ENCODE measurements at regions not wholly inside any gene's neighbourhood (a gene's known extent, or its start where the extent isn't known, plus 50 kb on each side); places are given as distances from the start of the nearest gene placed in this dataset.

GRCh38 chr9:89829346-89829745 lies 224.5 kb downstream of the GADD45G start:
- DNase-seq (ENCODE audit: low spot score) (no peak), FAIRE-seq (no peak)

- no peak for DNase-seq (ENCODE audit: low spot score)
- no peak for FAIRE-seq
These were observed 230.9 kb downstream of the GADD45G start for GRCh38 chr9:89835666-89836065.

GRCh38 chr9:89837162-89837933 lies 232.5 kb downstream of the GADD45G start:
- no peak for FAIRE-seq

GRCh38 chr9:89837934-89838310 lies 233.1 kb downstream of the GADD45G start:
- FAIRE-seq, result no peak
- DNase-seq (ENCODE audit: low spot score), result no peak

More at GRCh38 chr9:89837162-89837933, 232.5 kb downstream of the GADD45G start:
- DNase-seq (ENCODE audit: low spot score), result no peak

GRCh38 chr9:89838621-89839020 lies 233.8 kb downstream of the GADD45G start:
- FAIRE-seq (no peak), DNase-seq (ENCODE audit: low spot score) (no peak)

GRCh38 chr9:89839449-89839848 lies 234.6 kb downstream of the GADD45G start:
- no peak for DNase-seq (ENCODE audit: low spot score)
- FAIRE-seq, result no peak

- no peak for FAIRE-seq
- no peak for DNase-seq (ENCODE audit: low spot score)
These were observed 235.1 kb downstream of the GADD45G start for GRCh38 chr9:89839952-89840351.

- FAIRE-seq (no peak), DNase-seq (ENCODE audit: low spot score) (no peak)
These were observed 236.6 kb downstream of the GADD45G start for GRCh38 chr9:89841456-89841855.

- FAIRE-seq, result no peak
- DNase-seq (ENCODE audit: low spot score), result no peak
These were observed 237.5 kb downstream of the GADD45G start for GRCh38 chr9:89842267-89842768.

- no peak for DNase-seq (ENCODE audit: low spot score)
- no peak for FAIRE-seq
These were observed 238.3 kb downstream of the GADD45G start for GRCh38 chr9:89843074-89843473.

GRCh38 chr9:89843591-89843990 lies 238.8 kb downstream of the GADD45G start:
- DNase-seq (ENCODE audit: low spot score) (no peak), FAIRE-seq (no peak)

- DNase-seq (ENCODE audit: low spot score) (no peak), FAIRE-seq (no peak)
These were observed 239.3 kb downstream of the GADD45G start for GRCh38 chr9:89844075-89844474.

- FAIRE-seq (no peak), DNase-seq (ENCODE audit: low spot score) (no peak)
These were observed 239.7 kb downstream of the GADD45G start for GRCh38 chr9:89844535-89844934.

- FAIRE-seq (no peak), DNase-seq (ENCODE audit: low spot score) (no peak)
These were observed 240.5 kb downstream of the GADD45G start for GRCh38 chr9:89845321-89845720.

GRCh38 chr9:89845862-89846261 lies 241.1 kb downstream of the GADD45G start:
- no peak for FAIRE-seq

GRCh38 chr9:89848060-89849040 lies 243.5 kb downstream of the GADD45G start:
- no peak for DNase-seq (ENCODE audit: low spot score)
- no peak for FAIRE-seq

More at GRCh38 chr9:89845862-89846261, 241.1 kb downstream of the GADD45G start:
- no peak for DNase-seq (ENCODE audit: low spot score)

GRCh38 chr9:89849096-89849495 lies 244.3 kb downstream of the GADD45G start:
- FAIRE-seq (no peak), DNase-seq (ENCODE audit: low spot score) (no peak)

- no peak for FAIRE-seq
These were observed 245.3 kb downstream of the GADD45G start for GRCh38 chr9:89850153-89850552.

GRCh38 chr9:89850631-89851325 lies 246.0 kb downstream of the GADD45G start:
- DNase-seq (ENCODE audit: low spot score) (no peak), FAIRE-seq (no peak)

More at GRCh38 chr9:89850153-89850552, 245.3 kb downstream of the GADD45G start:
- DNase-seq (ENCODE audit: low spot score), result no peak

- DNase-seq (ENCODE audit: low spot score) (no peak), FAIRE-seq (no peak)
These were observed 248.3 kb downstream of the GADD45G start for GRCh38 chr9:89853161-89853560.

- DNase-seq (ENCODE audit: low spot score) (no peak), FAIRE-seq (no peak)
These were observed 249.1 kb downstream of the GADD45G start for GRCh38 chr9:89853931-89854330.

All from RCC 7860 (cell line).